Liver (tissue), 6 donors: ENCODE measurements at regions not wholly inside any gene's neighbourhood (a gene's known extent, or its start where the extent isn't known, plus 50 kb on each side); places are given as distances from the start of the nearest gene placed in this dataset.

Source experiments
- DNase-seq: peaks from one replicate; pipeline ENCODE4 v3.0.0-alpha.2; 2017; ENCODE audit warnings: low spot score
- H3K27ac ChIP-seq, 2 donors: one replicate each; pipeline ENCODE4 v1.7.0; 2013; ENCODE audit warnings: inconsistent platforms in 2 of 2, low read length in 2 of 2, control low read depth in 1 of 2, low read depth in 1 of 2, mild to moderate bottlenecking in 1 of 2
- H3K27me3 ChIP-seq, 4 donors: one replicate each; pipeline versions ENCODE4 v1.6.1 to v1.7.0; 2013; ENCODE audit warnings: low read length in 3 of 4, inconsistent platforms in 1 of 4, mild to moderate bottlenecking in 1 of 4, moderate library complexity in 1 of 4; ENCODE audit not compliant: control insufficient read depth in 4 of 4, insufficient read depth in 4 of 4
- H3K36me3 ChIP-seq, 4 donors: one replicate each; pipeline versions ENCODE4 v1.6.1 to v1.7.0; 2013; ENCODE audit warnings: low read length in 3 of 4, mild to moderate bottlenecking in 3 of 4, low read depth in 1 of 4, moderate library complexity in 1 of 4; ENCODE audit not compliant: control insufficient read depth in 4 of 4, insufficient read depth in 3 of 4
- H3K4me1 ChIP-seq, 4 donors: one replicate each; pipeline versions ENCODE4 v1.6.1 to v1.7.0; 2013; ENCODE audit warnings: low read length in 3 of 4, mild to moderate bottlenecking in 3 of 4, moderate library complexity in 1 of 4; ENCODE audit not compliant: control insufficient read depth in 4 of 4, insufficient read depth in 4 of 4
- H3K4me3 ChIP-seq, 3 donors: one replicate each; pipeline versions ENCODE4 v1.6.1 to v1.7.0; 2013; ENCODE audit warnings: low read length in 3 of 3, control low read depth in 1 of 3, low read depth in 1 of 3, mild to moderate bottlenecking in 1 of 3
- H3K9ac ChIP-seq, 2 donors: one replicate each; pipeline ENCODE4 v1.7.0; 2013; ENCODE audit warnings: low read length in 2 of 2, mild to moderate bottlenecking in 2 of 2, moderate library complexity in 2 of 2, control low read depth in 1 of 2, low read depth in 1 of 2
- H3K9me3 ChIP-seq, 4 donors: one replicate each; pipeline versions ENCODE4 v1.6.1 to v1.7.0; 2013; ENCODE audit warnings: low read length in 3 of 4; ENCODE audit not compliant: control insufficient read depth in 4 of 4
- ATF3 ChIP-seq: IDR thresholded peaks from 2 replicates; pipeline ENCODE4 v1.6.1; 2016; ENCODE audit warnings: antibody characterized with exemption
- EGR1 ChIP-seq, 2 donors: IDR thresholded peaks; 2 replicates each; pipeline ENCODE4 v1.6.1; 2016 to 2018; ENCODE audit warnings: antibody characterized with exemption in 2 of 2, low read depth in 2 of 2
- FOXA1 ChIP-seq: IDR thresholded peaks from 2 replicates; pipeline ENCODE4 v1.6.1; 2016; ENCODE audit warnings: antibody characterized with exemption
- FOXA2 ChIP-seq: IDR thresholded peaks from 2 replicates; pipeline ENCODE4 v1.6.1; 2016; ENCODE audit warnings: antibody characterized with exemption
- GABPA ChIP-seq, 2 donors: IDR thresholded peaks in 1 of 2; conservative IDR thresholded peaks in 1 of 2; 2 replicates each; pipeline ENCODE4 v1.6.1; 2016; ENCODE audit warnings: antibody characterized with exemption in 2 of 2, mild to moderate bottlenecking in 1 of 2, moderate library complexity in 1 of 2
- HNF4A ChIP-seq, 2 donors: conservative IDR thresholded peaks; 2 replicates each; pipeline ENCODE4 v1.6.1; 2016; ENCODE audit warnings: antibody characterized with exemption in 2 of 2, mild to moderate bottlenecking in 2 of 2
- HNF4G ChIP-seq: IDR thresholded peaks from 2 replicates; pipeline ENCODE4 v1.6.1; 2016; ENCODE audit warnings: antibody characterized with exemption
- JUND ChIP-seq, 2 donors: IDR thresholded peaks; 2 replicates each; pipeline ENCODE4 v1.6.1; 2016; ENCODE audit warnings: antibody characterized with exemption in 2 of 2
- MAX ChIP-seq: IDR thresholded peaks from 2 replicates; pipeline ENCODE4 v1.6.1; 2016; ENCODE audit warnings: antibody characterized with exemption
- NR2F2 ChIP-seq: IDR thresholded peaks from 2 replicates; pipeline ENCODE4 v1.6.1; 2016; ENCODE audit warnings: antibody characterized with exemption
- RAD21 ChIP-seq, 2 donors: IDR thresholded peaks; 2 replicates each; pipeline ENCODE4 v1.6.1; 2016; ENCODE audit warnings: antibody characterized with exemption in 2 of 2, mild to moderate bottlenecking in 2 of 2
- REST ChIP-seq: IDR thresholded peaks from 2 replicates; pipeline ENCODE4 v1.6.1; 2016; ENCODE audit warnings: antibody characterized with exemption, mild to moderate bottlenecking
- RXRA ChIP-seq, 2 donors: IDR thresholded peaks; 2 replicates each; pipeline ENCODE4 v1.6.1; 2017 to 2018; ENCODE audit warnings: antibody characterized with exemption in 2 of 2, mild to moderate bottlenecking in 1 of 2
- SP1 ChIP-seq: IDR thresholded peaks from 2 replicates; pipeline ENCODE4 v1.6.1; 2018; ENCODE audit warnings: antibody characterized with exemption, mild to moderate bottlenecking
- TAF1 ChIP-seq: conservative IDR thresholded peaks from 2 replicates; pipeline ENCODE4 v1.6.1; 2016; ENCODE audit warnings: antibody characterized with exemption, mild to moderate bottlenecking
- YY1 ChIP-seq: IDR thresholded peaks from 2 replicates; pipeline ENCODE4 v1.6.1; 2016; ENCODE audit warnings: antibody characterized with exemption, mild to moderate bottlenecking
- ZBTB33 ChIP-seq: IDR thresholded peaks from 2 replicates; pipeline ENCODE4 v1.6.1; 2016; ENCODE audit warnings: antibody characterized with exemption
- donor health status: healthy.
- donor health status: healthy.
- donor health status: healthy.

GRCh38 chr14:27715561-27715960 is 1051.0 kb upstream of the FOXG1 start:
- no peak overlapping the region for H3K27ac ChIP-seq
- DNase-seq = no peak
- TF ChIP-seq GABPA (IDR thresholded peaks at IDR 0.05 in 1 of 2, conservative IDR thresholded peaks at IDR 0.05 in 1 of 2) (no peak), YY1 (no peak), HNF4A (conservative IDR thresholded peaks at IDR 0.05) (no peak), MAX (no peak), FOXA1 (no peak), EGR1 (IDR thresholded peaks at IDR 0.05; ENCODE audit: low read depth in 2 of 2) (no peak), FOXA2 (no peak), ATF3 (no peak), NR2F2 (no peak), RXRA (IDR thresholded peaks at IDR 0.05) (no peak), JUND (IDR thresholded peaks at IDR 0.05) (no peak), REST (no peak), HNF4G (no peak), SP1 (no peak), ZBTB33 (no peak)
- H3K27me3 ChIP-seq = no peaks in the 10 kb centered on the region
- H3K4me1 ChIP-seq = no peaks in the 10 kb centered on the region
- H3K9me3 ChIP-seq = peaks cover 0 to 4% (median 2%) of the 10 kb centered on the region in 4 donors
- H3K4me3 ChIP-seq = no peak overlapping the region
- no peaks in the 10 kb centered on the region for H3K36me3 ChIP-seq
- no peak overlapping the region for H3K9ac ChIP-seq

- DNase-seq = no peak
- no peaks in the 10 kb centered on the region for H3K9me3 ChIP-seq
- no peak overlapping the region for H3K9ac ChIP-seq
- H3K4me1 ChIP-seq = no peaks in the 10 kb centered on the region
- H3K4me3 ChIP-seq = no peak overlapping the region
- H3K36me3 ChIP-seq = no peaks in the 10 kb centered on the region
- TF ChIP-seq ZBTB33 = no peak
- TF ChIP-seq NR2F2 = no peak
- TF ChIP-seq EGR1 (IDR thresholded peaks at IDR 0.05; ENCODE audit: low read depth in 2 of 2) = no peak
- no peak for TF ChIP-seq TAF1
- TF ChIP-seq GABPA (IDR thresholded peaks at IDR 0.05 in 1 of 2, conservative IDR thresholded peaks at IDR 0.05 in 1 of 2) = no peak
- no peak for TF ChIP-seq HNF4G
- no peak for TF ChIP-seq ATF3
- TF ChIP-seq MAX = no peak
- TF ChIP-seq SP1 = no peak
- TF ChIP-seq JUND (IDR thresholded peaks at IDR 0.05) = no peak
- no peak for TF ChIP-seq REST
- TF ChIP-seq RXRA (IDR thresholded peaks at IDR 0.05) = no peak
- TF ChIP-seq RAD21 (IDR thresholded peaks at IDR 0.05) = no peak
- TF ChIP-seq HNF4A (conservative IDR thresholded peaks at IDR 0.05) = no peak
- TF ChIP-seq YY1 = no peak
- no peak for TF ChIP-seq FOXA1
- no peak for TF ChIP-seq FOXA2
- no peaks in the 10 kb centered on the region for H3K27me3 ChIP-seq
- no peak overlapping the region for H3K27ac ChIP-seq
These were observed 1044.8 kb upstream of the FOXG1 start for GRCh38 chr14:27721760-27722159.
